PFSK-1 (cell line): ENCODE measurements at regions not wholly inside any gene's neighbourhood (a gene's known extent, or its start where the extent isn't known, plus 50 kb on each side); places are given as distances from the start of the nearest gene placed in this dataset.

Experiments used
- FOXP2 ChIP-seq: optimal IDR thresholded peaks from 2 replicates; pipeline ENCODE3; 2011; ENCODE audit warnings: borderline replicate concordance, control low read depth, inconsistent platforms; ENCODE audit not compliant: insufficient read depth; ENCODE audit errors: extremely low read length, extremely low read depth
- POLR2AphosphoS5 ChIP-seq: IDR thresholded peaks from 2 replicates; pipeline ENCODE4 v1.6.1; 2012; ENCODE audit warnings: low read depth, mild to moderate bottlenecking, control low read depth, low read length, moderate library complexity
- SIN3A ChIP-seq: IDR thresholded peaks from 2 replicates; pipeline ENCODE4 v1.6.1; 2012; ENCODE audit warnings: mild to moderate bottlenecking, low read length, moderate library complexity, borderline replicate concordance; ENCODE audit not compliant: insufficient read depth
- TAF1 ChIP-seq: IDR thresholded peaks from 2 replicates; pipeline ENCODE4 v1.6.1; 2012; ENCODE audit warnings: low read length, control low read depth, borderline replicate concordance; ENCODE audit not compliant: insufficient read depth
- TF ChIP-seq, protein P1 (sequence below), 2 experiments: IDR thresholded peaks; 2 replicates each; pipeline versions ENCODE4 v1.6.1 to v1.8.0; 2011 to 2012; ENCODE audit warnings: low read depth in 2 of 2, low read length in 2 of 2, control low read depth in 1 of 2, inconsistent platforms in 1 of 2, mild to moderate bottlenecking in 1 of 2, moderate library complexity in 1 of 2; ENCODE audit not compliant: insufficient read depth in 1 of 2

DNA sequence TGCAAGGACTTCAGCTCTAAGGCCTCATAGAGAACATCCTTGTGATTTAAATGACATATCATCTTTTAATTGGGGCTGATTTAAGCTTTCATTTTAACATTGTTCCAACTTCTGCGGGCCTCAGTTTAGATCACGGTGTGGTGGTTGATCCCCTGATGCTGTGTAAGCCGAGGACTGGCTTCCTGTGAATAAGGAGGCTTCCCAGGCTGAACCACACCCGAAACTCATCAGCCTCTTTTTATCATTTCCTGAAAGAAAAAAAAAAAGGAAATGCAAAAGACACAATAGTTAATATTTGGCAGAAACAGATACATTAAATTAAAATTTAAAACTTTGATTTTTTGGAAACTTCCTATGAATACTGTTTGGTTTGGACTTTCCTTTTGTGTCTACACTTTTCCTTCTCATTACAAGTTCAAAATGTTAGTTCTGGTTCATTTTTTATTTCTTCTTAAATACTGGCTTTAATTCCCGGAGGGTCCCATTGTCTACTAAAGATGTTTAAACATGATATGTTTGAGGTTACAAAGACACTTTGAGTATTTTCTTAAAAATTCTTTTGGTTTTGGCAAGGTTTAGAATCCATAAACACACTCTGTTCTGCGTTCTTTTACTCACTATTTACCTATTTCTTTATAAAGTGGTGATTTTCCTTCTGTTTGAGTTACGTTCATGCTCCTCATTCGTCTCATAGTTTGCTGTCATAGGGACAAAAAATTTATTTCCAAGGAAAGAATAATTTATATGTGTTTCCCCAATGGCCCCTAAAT lies 230.0 kb upstream of the SULF2 start:
- TF ChIP-seq TAF1 (no peak), SIN3A (no peak), FOXP2 (no peak), POLR2AphosphoS5 (no peak)
- TF ChIP-seq, protein P1, sequence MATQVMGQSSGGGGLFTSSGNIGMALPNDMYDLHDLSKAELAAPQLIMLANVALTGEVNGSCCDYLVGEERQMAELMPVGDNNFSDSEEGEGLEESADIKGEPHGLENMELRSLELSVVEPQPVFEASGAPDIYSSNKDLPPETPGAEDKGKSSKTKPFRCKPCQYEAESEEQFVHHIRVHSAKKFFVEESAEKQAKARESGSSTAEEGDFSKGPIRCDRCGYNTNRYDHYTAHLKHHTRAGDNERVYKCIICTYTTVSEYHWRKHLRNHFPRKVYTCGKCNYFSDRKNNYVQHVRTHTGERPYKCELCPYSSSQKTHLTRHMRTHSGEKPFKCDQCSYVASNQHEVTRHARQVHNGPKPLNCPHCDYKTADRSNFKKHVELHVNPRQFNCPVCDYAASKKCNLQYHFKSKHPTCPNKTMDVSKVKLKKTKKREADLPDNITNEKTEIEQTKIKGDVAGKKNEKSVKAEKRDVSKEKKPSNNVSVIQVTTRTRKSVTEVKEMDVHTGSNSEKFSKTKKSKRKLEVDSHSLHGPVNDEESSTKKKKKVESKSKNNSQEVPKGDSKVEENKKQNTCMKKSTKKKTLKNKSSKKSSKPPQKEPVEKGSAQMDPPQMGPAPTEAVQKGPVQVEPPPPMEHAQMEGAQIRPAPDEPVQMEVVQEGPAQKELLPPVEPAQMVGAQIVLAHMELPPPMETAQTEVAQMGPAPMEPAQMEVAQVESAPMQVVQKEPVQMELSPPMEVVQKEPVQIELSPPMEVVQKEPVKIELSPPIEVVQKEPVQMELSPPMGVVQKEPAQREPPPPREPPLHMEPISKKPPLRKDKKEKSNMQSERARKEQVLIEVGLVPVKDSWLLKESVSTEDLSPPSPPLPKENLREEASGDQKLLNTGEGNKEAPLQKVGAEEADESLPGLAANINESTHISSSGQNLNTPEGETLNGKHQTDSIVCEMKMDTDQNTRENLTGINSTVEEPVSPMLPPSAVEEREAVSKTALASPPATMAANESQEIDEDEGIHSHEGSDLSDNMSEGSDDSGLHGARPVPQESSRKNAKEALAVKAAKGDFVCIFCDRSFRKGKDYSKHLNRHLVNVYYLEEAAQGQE (IDR thresholded peaks at IDR 0.05; ENCODE audit: insufficient read depth in 1 of 2, low read depth in 2 of 2, low read length in 2 of 2) = no peak

DNA sequence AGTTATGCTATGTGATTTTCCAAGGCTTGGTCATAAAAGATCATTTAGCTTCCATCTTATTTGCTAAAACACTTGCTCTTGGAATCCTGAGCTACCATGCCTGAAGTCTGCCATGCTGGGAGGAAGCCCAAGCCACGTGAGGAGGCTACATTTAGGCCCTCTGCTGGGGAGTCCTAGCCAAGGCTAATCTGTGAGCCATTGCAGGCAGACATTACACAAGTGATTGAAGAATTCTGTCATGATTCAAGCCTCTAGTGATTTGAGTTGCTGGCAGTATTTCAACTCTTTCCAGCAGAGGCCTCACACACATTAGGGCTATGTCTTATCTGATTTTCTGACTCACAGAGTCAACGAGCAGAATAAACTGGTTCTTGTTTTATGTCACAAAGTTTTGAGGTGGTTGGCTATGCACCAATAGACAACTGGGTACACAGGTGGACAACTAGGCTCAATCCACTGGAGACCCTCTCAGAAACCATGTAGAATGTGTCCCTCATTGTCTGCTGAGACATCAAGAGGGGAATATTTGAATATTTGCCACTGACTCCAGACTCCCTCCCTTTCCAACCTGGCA lies 227.2 kb upstream of the SULF2 start:
- TF ChIP-seq TAF1 = no peak
- no peak for TF ChIP-seq FOXP2
- TF ChIP-seq, protein P1 (IDR thresholded peaks at IDR 0.05; ENCODE audit: insufficient read depth in 1 of 2, low read depth in 2 of 2, low read length in 2 of 2) = no peak

DNA sequence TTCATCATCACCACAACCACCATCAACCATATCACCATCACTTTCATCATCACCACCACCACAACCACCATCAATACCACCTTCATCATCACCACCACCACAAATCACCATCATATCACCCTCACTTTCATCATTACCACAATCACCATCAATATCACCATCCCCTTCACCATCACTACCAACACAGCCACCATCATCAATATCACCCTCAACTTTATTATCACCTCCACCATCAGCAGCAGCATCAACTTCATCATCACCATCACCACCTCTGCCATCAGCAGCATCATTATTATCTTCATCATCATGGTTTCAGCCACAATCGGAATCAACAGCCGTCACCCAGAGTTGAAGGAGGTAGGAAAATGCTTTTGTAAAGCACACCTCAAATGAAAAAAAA lies 225.7 kb upstream of the SULF2 start:
- TF ChIP-seq POLR2AphosphoS5 = no peak
- TF ChIP-seq, protein P1 (IDR thresholded peaks at IDR 0.05; ENCODE audit: insufficient read depth in 1 of 2, low read depth in 2 of 2, low read length in 2 of 2) = no peak
- no peak for TF ChIP-seq SIN3A
- TF ChIP-seq TAF1 = no peak
- TF ChIP-seq FOXP2 = no peak

DNA sequence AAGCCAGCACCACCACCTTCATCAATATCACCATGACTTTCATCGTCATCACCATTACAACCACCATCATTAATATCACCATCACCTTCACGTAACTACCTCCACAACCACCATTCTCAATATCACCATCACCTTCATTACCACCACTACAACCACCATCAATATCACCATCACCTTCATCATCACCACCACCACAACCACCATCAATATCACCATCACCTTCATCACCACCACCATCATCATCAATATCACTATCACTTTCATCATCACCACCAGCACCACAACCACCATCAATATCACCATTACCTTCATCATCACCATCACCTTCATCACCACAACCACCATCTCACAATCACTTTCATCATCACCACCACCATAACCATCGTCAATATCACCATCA lies 225.3 kb upstream of the SULF2 start:
- TF ChIP-seq, protein P1 (IDR thresholded peaks at IDR 0.05; ENCODE audit: insufficient read depth in 1 of 2, low read depth in 2 of 2, low read length in 2 of 2) = no peak
- TF ChIP-seq SIN3A (no peak), POLR2AphosphoS5 (no peak), FOXP2 (no peak)

DNA sequence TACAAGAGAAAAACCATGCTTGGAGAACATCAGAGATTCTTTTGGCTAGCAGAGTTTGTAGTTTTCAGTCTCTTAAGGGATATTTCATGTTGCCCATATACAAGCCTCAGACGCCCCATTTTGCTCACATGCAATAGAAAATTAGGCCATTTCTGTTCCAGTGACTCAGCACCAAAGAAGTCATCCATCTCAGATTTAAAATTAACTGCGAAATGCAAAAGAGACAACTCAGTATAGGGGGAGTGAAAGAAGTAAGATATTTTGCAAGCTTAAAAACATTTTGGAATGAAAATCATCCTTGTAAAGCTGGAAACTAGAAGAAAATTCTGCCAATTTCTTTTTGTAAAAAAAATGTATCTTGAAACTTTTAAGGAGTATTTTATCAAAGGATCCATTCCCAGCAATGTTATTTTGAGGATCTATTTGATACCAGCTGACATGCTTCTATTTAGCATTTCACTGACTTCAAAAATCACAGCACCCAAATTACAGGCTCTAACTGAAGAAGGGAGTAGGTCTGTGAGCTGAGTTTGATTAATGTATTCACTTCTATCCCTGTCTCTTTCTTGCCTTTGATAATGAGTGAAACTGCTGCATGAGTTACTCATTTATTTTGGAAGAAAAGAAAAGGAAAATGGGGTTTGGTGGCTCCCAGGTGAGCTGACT lies 223.7 kb upstream of the SULF2 start:
- no peak for TF ChIP-seq TAF1
- no peak for TF ChIP-seq FOXP2
- TF ChIP-seq SIN3A = no peak
- TF ChIP-seq POLR2AphosphoS5 = no peak
- TF ChIP-seq, protein P1 (IDR thresholded peaks at IDR 0.05; ENCODE audit: insufficient read depth in 1 of 2, low read depth in 2 of 2, low read length in 2 of 2) = no peak
